H1 (cell line): ENCODE measurements at regions not wholly inside any gene's neighbourhood (a gene's known extent, or its start where the extent isn't known, plus 50 kb on each side); places are given as distances from the start of the nearest gene placed in this dataset.

Experiments
- ATF3 ChIP-seq: IDR thresholded peaks from 2 replicates; pipeline ENCODE4 v1.6.1; 2011; ENCODE audit warnings: low read depth, mild to moderate bottlenecking, low read length; ENCODE audit not compliant: insufficient read depth
- HDAC2 ChIP-seq, 2 experiments: fragments of 300-600 bp in 1 of 2; sonication (generic) in 1 of 2; IDR thresholded peaks; 2 replicates each; pipeline ENCODE4 v1.6.1; 2011 to 2012; ENCODE audit warnings: low read depth in 2 of 2, low read length in 2 of 2, mild to moderate bottlenecking in 2 of 2, moderate library complexity in 2 of 2, borderline replicate concordance in 1 of 2, inconsistent platforms in 1 of 2
- HDAC6 ChIP-seq: IDR thresholded peaks from one replicate; pipeline ENCODE4 v1.7.1; 2012; ENCODE audit warnings: low read depth, mild to moderate bottlenecking, inconsistent platforms, low read length, moderate library complexity
- JUND ChIP-seq: IDR thresholded peaks from 2 replicates; pipeline ENCODE4 v1.6.1; 2011; ENCODE audit warnings: mild to moderate bottlenecking, improper control_type of control experiment, low read length
- KDM1A ChIP-seq: fragments of 200-600, 300-600 bp; sonication (generic); IDR thresholded peaks from 2 replicates; pipeline ENCODE4 v1.7.1; 2016; ENCODE audit warnings: mild to moderate bottlenecking, low read length, borderline replicate concordance
- SIN3A ChIP-seq, 2 experiments: IDR thresholded peaks in 1 of 2; conservative IDR thresholded peaks in 1 of 2; 2 replicates each; pipeline ENCODE4 v1.6.1; 2011 to 2012; ENCODE audit warnings: low read length in 2 of 2, improper control_type of control experiment in 1 of 2, low read depth in 1 of 2, mild to moderate bottlenecking in 1 of 2

GRCh38 chr19:23515551-23515950 is 120.3 kb upstream of the ZNF91 start (continued):
- TF ChIP-seq HDAC6 (no peak), HDAC2 (IDR thresholded peaks at IDR 0.05; ENCODE audit: borderline replicate concordance in 1 of 2, low read depth in 2 of 2, low read length in 2 of 2) (no peak), KDM1A (no peak), ATF3 (no peak), SIN3A (conservative IDR thresholded peaks at IDR 0.05 in 1 of 2, IDR thresholded peaks at IDR 0.05 in 1 of 2; ENCODE audit: low read depth in 1 of 2, low read length in 2 of 2) (no peak), JUND (no peak)
- TF ChIP-seq, all 59 proteins: peak for 0
